Neuron (in vitro differentiated cells): ENCODE measurements at regions not wholly inside any gene's neighbourhood (a gene's known extent, or its start where the extent isn't known, plus 50 kb on each side); places are given as distances from the start of the nearest gene placed in this dataset.

Source experiments
- H2AFZ ChIP-seq: one replicate; pipeline ENCODE4 v1.6.1; 2013; ENCODE audit warnings: low read depth, mild to moderate bottlenecking, inconsistent platforms, low read length, moderate library complexity
- H3K27me3 ChIP-seq: one replicate; pipeline ENCODE4 v1.6.1; 2013; ENCODE audit warnings: low read length; ENCODE audit not compliant: insufficient read depth
- H3K36me3 ChIP-seq: one replicate; pipeline ENCODE4 v1.6.1; 2013; ENCODE audit warnings: low read length; ENCODE audit not compliant: insufficient read depth
- H3K4me1 ChIP-seq: one replicate; pipeline ENCODE4 v1.6.1; 2013; ENCODE audit warnings: low read length; ENCODE audit not compliant: insufficient read depth
- H3K4me3 ChIP-seq: 2 replicates; pipeline ENCODE4 v1.5.1; 2013; ENCODE audit warnings: mild to moderate bottlenecking, low read length, moderate library complexity
- H3K9me3 ChIP-seq: one replicate; pipeline ENCODE4 v1.6.1; 2013; ENCODE audit warnings: low read length

- H3K4me1 ChIP-seq = no peaks in the 10 kb centered on the region
- no peaks in the 10 kb centered on the region for H3K27me3 ChIP-seq
- H3K4me3 ChIP-seq = no peak overlapping the region
- H2AFZ ChIP-seq = no peak overlapping the region
- H3K36me3 ChIP-seq = no peaks in the 10 kb centered on the region
- H3K9me3 ChIP-seq = no peaks in the 10 kb centered on the region
These were observed 50.5 kb upstream of the FRMD1 start for GRCh38 chr6:168129292-168130167.

GRCh38 chr6:168128631-168129291 is 49.7 kb upstream of the FRMD1 start:
- no peaks in the 10 kb centered on the region for H3K4me1 ChIP-seq
- H3K9me3 ChIP-seq = no peaks in the 10 kb centered on the region
- H3K4me3 ChIP-seq = no peak overlapping the region
- H3K27me3 ChIP-seq = no peaks in the 10 kb centered on the region
- no peak overlapping the region for H2AFZ ChIP-seq
- no peaks in the 10 kb centered on the region for H3K36me3 ChIP-seq
